ENCODE measurements at regions not wholly inside any gene's neighbourhood (a gene's known extent, or its start where the extent isn't known, plus 50 kb on each side); places are given as distances from the start of the nearest gene placed in this dataset.

- no peak for TF ChIP-seq NRF1 (IDR thresholded peaks at IDR 0.05; ENCODE audit: low read depth, low read length)
- no peak for TF ChIP-seq ATF3 (IDR thresholded peaks at IDR 0.05; ENCODE audit: insufficient read depth, low read depth, low read length)
- TF ChIP-seq TAF1 (IDR thresholded peaks at IDR 0.05; ENCODE audit: low read depth, low read length), result no peak
- no peak for TF ChIP-seq NANOG (IDR thresholded peaks at IDR 0.05; ENCODE audit: insufficient read depth, low read depth, low read length, poor library complexity, severe bottlenecking)
These were observed 490.4 kb upstream of the C1orf87 start (continued) for GRCh38 chr1:60563777-60564535.
